ENCODE measurements at regions not wholly inside any gene's neighbourhood (a gene's known extent, or its start where the extent isn't known, plus 50 kb on each side); places are given as distances from the start of the nearest gene placed in this dataset.

DNA sequence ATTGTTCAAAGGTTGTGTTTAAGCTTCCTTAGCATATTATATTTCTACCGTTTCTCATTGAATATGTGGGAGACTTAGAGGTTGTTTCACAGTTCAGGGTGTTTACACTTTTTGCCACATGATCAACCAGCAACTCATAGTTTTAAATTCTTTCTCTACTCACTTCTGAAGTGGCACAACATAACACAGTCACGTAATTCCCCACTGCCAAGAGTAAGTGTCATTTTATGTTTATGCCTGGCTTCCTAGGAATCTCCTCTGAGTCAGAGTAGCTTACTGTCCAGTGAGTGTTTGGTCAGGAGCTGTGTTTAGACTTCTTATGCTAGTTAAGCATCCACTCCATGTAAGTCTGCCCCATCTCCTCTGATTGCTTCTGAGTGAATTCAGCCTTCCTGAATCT is 520.8 kb upstream of the KIRREL3 start:
- TF ChIP-seq, protein P1, sequence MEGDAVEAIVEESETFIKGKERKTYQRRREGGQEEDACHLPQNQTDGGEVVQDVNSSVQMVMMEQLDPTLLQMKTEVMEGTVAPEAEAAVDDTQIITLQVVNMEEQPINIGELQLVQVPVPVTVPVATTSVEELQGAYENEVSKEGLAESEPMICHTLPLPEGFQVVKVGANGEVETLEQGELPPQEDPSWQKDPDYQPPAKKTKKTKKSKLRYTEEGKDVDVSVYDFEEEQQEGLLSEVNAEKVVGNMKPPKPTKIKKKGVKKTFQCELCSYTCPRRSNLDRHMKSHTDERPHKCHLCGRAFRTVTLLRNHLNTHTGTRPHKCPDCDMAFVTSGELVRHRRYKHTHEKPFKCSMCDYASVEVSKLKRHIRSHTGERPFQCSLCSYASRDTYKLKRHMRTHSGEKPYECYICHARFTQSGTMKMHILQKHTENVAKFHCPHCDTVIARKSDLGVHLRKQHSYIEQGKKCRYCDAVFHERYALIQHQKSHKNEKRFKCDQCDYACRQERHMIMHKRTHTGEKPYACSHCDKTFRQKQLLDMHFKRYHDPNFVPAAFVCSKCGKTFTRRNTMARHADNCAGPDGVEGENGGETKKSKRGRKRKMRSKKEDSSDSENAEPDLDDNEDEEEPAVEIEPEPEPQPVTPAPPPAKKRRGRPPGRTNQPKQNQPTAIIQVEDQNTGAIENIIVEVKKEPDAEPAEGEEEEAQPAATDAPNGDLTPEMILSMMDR (IDR thresholded peaks at IDR 0.05; ENCODE audit: insufficient read depth, missing control alignments): no peak
- no peak for DNase-seq (ENCODE audit: insufficient read length, low spot score)
- no peak for FAIRE-seq

DNA sequence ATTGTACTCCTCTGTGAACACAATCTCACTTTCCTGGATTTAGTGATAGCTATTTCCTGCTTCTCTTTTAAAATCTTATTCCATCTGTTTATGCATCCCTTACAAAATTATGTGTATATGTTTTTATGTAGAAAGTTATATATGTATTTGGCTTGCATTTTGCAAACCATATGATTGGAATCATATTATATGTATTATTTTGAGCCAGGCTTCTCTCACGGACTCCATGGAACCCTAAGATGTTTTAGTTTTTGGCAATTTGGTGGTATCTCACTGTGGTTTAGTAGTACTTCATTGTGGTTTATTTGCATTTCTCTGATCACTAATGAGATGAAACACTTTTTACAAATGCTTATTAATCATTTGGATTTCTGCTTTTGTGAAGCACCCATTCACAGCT is 507.3 kb upstream of the KIRREL3 start:
- no peak for FAIRE-seq
- TF ChIP-seq, protein P1 (IDR thresholded peaks at IDR 0.05; ENCODE audit: insufficient read depth, missing control alignments): no peak

DNA sequence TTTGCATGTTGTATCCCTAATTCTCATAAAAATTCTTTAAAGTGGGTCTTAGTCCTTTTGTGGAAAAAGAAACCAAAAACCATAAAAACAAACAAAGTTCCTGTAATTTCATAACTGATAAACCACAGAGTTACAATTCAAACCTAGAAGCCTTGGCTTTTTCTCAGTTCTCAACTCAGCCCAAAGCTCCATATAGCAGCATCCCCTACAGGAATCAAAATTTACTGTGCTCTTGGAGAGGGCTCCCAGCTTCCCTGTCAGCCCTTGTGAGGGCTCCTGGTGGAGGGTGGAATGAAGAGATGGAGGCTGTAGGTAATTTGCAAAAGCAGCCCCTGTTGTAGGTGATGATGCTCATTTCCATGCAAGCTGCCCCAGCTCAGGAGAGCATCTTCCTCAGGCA is 506.1 kb upstream of the KIRREL3 start:
- FAIRE-seq (no peak), DNase-seq (ENCODE audit: insufficient read length, low spot score) (no peak)
- TF ChIP-seq, protein P1 (IDR thresholded peaks at IDR 0.05; ENCODE audit: insufficient read depth, missing control alignments): no peak

More for the DNA sequence above, 507.3 kb upstream of the KIRREL3 start:
- DNase-seq (ENCODE audit: insufficient read length, low spot score): no peak

DNA sequence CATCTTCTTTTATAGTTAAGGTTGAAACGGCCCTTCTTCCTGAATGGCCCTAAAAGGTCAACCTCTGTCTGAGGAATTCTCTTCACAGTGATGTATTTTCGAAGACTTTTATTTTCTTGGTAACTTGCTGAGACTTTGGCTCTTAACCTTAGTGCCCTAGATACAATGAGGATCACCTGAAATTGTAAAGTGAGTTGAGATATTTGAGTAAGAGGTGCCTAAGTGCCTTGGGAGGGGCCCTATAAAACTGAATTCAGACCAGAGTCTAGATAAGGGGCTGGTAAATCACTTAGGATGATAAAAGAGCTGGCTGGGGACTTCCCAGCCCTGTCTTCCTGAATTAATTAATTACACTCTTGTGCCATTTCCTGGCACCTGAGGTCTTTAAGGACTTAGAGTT is 505.6 kb upstream of the KIRREL3 start:
- FAIRE-seq (no peak), DNase-seq (ENCODE audit: insufficient read length, low spot score) (no peak)
- TF ChIP-seq, protein P1 (IDR thresholded peaks at IDR 0.05; ENCODE audit: insufficient read depth, missing control alignments): no peak

DNA sequence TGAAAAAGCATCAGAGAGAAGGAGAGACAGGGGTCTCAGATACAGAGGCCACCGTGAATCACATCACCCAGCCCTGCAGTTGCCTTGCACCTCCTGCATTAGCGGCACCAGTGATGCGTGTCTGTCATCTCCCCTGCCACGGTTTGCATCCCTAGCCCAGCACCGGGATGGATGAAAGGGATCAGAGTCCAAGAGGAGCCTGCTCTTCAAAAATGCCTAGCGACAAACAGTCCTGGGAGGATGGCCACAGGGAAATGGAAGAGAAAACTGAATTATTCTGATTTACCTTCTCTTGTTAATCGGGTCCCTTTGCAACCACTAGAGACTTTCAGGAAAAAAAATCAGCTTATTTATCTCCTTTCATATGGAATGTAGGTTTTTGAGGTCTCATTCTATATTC is 495.6 kb upstream of the KIRREL3 start:
- TF ChIP-seq, protein P1 (IDR thresholded peaks at IDR 0.05; ENCODE audit: insufficient read depth, missing control alignments): no peak
- DNase-seq (ENCODE audit: insufficient read length, low spot score) (no peak), FAIRE-seq (no peak)

DNA sequence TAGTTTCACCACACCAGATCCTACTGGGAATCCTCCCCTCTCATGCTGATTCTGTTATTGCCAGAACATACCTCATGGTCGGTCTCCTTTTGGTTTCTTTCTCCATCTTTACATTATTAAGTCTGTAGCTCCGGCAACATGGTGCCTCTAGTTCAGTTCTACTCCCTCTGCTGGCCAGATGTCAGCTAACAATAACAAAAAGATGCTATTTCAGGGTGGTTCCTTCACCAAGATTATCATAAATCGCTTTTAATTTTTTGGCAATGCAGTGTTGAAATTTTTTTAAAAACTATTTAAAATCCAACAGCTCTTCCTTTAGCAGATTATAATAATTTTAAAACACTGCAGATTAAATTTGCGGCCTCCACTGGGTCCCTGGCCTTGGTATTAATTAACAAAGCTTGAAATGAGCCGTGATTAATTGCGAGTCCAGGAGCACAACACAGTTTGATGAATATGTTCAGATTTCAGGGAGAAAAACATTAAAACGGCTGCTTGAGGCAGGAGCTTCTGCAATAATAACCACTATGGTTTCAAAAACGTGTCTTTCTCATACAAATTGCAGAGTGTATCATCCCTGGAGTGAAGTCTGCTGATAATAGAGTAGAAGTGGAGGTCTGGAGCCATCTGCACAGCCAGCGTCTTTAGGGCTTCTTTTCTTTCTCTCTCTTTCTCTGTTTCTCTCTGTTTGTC is 492.9 kb upstream of the KIRREL3 start:
- FAIRE-seq: no peak
- TF ChIP-seq, protein P1 (IDR thresholded peaks at IDR 0.05; ENCODE audit: insufficient read depth, missing control alignments): peak; percentile 45

DNA sequence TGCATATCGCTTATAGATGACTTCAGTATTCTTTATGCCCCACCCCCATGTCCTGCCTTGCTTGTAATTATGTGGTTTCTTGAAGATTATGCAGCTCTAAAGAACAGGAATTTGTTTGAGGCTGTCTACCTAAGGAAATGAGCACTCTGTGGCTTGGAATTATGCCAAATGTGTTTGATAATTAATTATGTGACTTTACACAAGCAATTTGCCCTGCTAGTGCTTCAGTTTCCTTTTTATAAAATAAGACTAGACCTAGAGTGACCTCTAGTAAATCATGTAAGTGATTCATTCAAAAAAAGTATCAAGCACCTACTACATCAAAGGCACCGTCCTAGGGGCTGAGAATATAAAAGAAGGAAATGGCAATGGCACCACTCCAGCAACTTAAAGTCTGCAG is 491.5 kb upstream of the KIRREL3 start:
- no peak for FAIRE-seq
- TF ChIP-seq, protein P1 (IDR thresholded peaks at IDR 0.05; ENCODE audit: insufficient read depth, missing control alignments): no peak
- no peak for DNase-seq (ENCODE audit: insufficient read length, low spot score)

More for the DNA sequence above, 492.9 kb upstream of the KIRREL3 start:
- DNase-seq (ENCODE audit: insufficient read length, low spot score): no peak
